HFF-Myc (cell line): ENCODE measurements at regions not wholly inside any gene's neighbourhood (a gene's known extent, or its start where the extent isn't known, plus 50 kb on each side); places are given as distances from the start of the nearest gene placed in this dataset.

ENCODE experiments used
- DNase-seq: peaks from one replicate; pipeline ENCODE4 v3.0.0-alpha.2; 2011; ENCODE audit warnings: low read depth; ENCODE audit errors: extremely low read depth
- H3K4me3 ChIP-seq: replicated peaks from 2 replicates; pipeline ENCODE4 v1.5.1; 2011; ENCODE audit warnings: low read depth, mild to moderate bottlenecking, control low read depth, low read length
- CTCF ChIP-seq: IDR thresholded peaks from 2 replicates; pipeline ENCODE4 v1.5.1; 2012; ENCODE audit warnings: mild to moderate bottlenecking, low read depth, low read length, control low read depth; ENCODE audit errors: missing control alignments

GRCh38 chr4:119937746-119938145 lies 128.9 kb downstream of the MAD2L1 start:
- no peak overlapping the region for H3K4me3 ChIP-seq
- no peak for TF ChIP-seq CTCF
- DNase-seq = no peak

GRCh38 chr4:119933606-119934005 lies 133.0 kb downstream of the MAD2L1 start:
- DNase-seq = no peak
- TF ChIP-seq CTCF = no peak
- H3K4me3 ChIP-seq = no peak overlapping the region

- H3K4me3 ChIP-seq = no peak overlapping the region
- DNase-seq = no peak
- no peak for TF ChIP-seq CTCF
Measured at GRCh38 chr4:119932277-119932676, 134.4 kb downstream of the MAD2L1 start.

- no peak for DNase-seq
- TF ChIP-seq CTCF = no peak
Measured at GRCh38 chr4:119930546-119930945, 136.1 kb downstream of the MAD2L1 start.

GRCh38 chr4:119921830-119922229 lies 144.8 kb downstream of the MAD2L1 start:
- DNase-seq = no peak
- no peak for TF ChIP-seq CTCF
- H3K4me3 ChIP-seq = no peak overlapping the region

More at GRCh38 chr4:119930546-119930945, 136.1 kb downstream of the MAD2L1 start:
- H3K4me3 ChIP-seq = no peak overlapping the region

- no peak for DNase-seq
- TF ChIP-seq CTCF = no peak
- no peak overlapping the region for H3K4me3 ChIP-seq
Measured at GRCh38 chr4:119906277-119906676, 160.4 kb downstream of the MAD2L1 start.

GRCh38 chr4:119898211-119898610 lies 168.4 kb downstream of the MAD2L1 start:
- TF ChIP-seq CTCF = no peak
- no peak for DNase-seq
- no peak overlapping the region for H3K4me3 ChIP-seq
